ENCODE measurements at regions not wholly inside any gene's neighbourhood (a gene's known extent, or its start where the extent isn't known, plus 50 kb on each side); places are given as distances from the start of the nearest gene placed in this dataset.
A peak's percentile ranks its signal among the peaks of the same experiment; 100 is the strongest.

GRCh38 chrX:10747975-10748374 lies 127.6 kb upstream of the MID1 start:
- DNase-seq (ENCODE audit: low spot score) = no peak

- peak; percentile 22 for DNase-seq (ENCODE audit: low spot score)
Measured at GRCh38 chrX:10749113-10749512, 128.7 kb upstream of the MID1 start.

- DNase-seq (ENCODE audit: low spot score) = no peak
Measured at GRCh38 chrX:10750581-10750980, 130.2 kb upstream of the MID1 start.

- no peak for DNase-seq (ENCODE audit: low spot score)
Measured at GRCh38 chrX:10753116-10753515, 132.7 kb upstream of the MID1 start.

- DNase-seq (ENCODE audit: low spot score) = no peak
Measured at GRCh38 chrX:10754445-10754844, 134.1 kb upstream of the MID1 start.

GRCh38 chrX:10755439-10756334 lies 135.3 kb upstream of the MID1 start:
- peak; percentile 19 for DNase-seq (ENCODE audit: low spot score)

GRCh38 chrX:10756441-10756840 lies 136.1 kb upstream of the MID1 start:
- DNase-seq (ENCODE audit: low spot score) = peak; percentile 61

GRCh38 chrX:10759141-10759799 lies 138.9 kb upstream of the MID1 start:
- no peak for DNase-seq (ENCODE audit: low spot score)

GRCh38 chrX:10761447-10761846 lies 141.1 kb upstream of the MID1 start:
- DNase-seq (ENCODE audit: low spot score) = no peak

- peak; percentile 9 for DNase-seq (ENCODE audit: low spot score)
Measured at GRCh38 chrX:10769195-10769594, 148.8 kb upstream of the MID1 start.

GRCh38 chrX:10769696-10770619 lies 149.6 kb upstream of the MID1 start:
- DNase-seq (ENCODE audit: low spot score) = no peak

- DNase-seq (ENCODE audit: low spot score) = no peak
Measured at GRCh38 chrX:10773318-10773717, 152.9 kb upstream of the MID1 start.

- DNase-seq (ENCODE audit: low spot score) = no peak
Measured at GRCh38 chrX:10781847-10782530, 161.6 kb upstream of the MID1 start.

GRCh38 chrX:10783451-10783995 lies 163.1 kb upstream of the MID1 start:
- no peak for DNase-seq (ENCODE audit: low spot score)

GRCh38 chrX:10787264-10787663 lies 166.9 kb upstream of the MID1 start:
- DNase-seq (ENCODE audit: low spot score) = no peak

- DNase-seq (ENCODE audit: low spot score) = no peak
Measured at GRCh38 chrX:10794203-10794630, 173.8 kb upstream of the MID1 start.

GRCh38 chrX:10795721-10796120 lies 175.3 kb upstream of the MID1 start:
- DNase-seq (ENCODE audit: low spot score) = no peak

GRCh38 chrX:10797466-10797865 lies 177.1 kb upstream of the MID1 start:
- DNase-seq (ENCODE audit: low spot score) = no peak

- DNase-seq (ENCODE audit: low spot score) = no peak
Measured at GRCh38 chrX:10798041-10798440, 177.7 kb upstream of the MID1 start.

- no peak for DNase-seq (ENCODE audit: low spot score)
Measured at GRCh38 chrX:10800796-10801195, 180.4 kb upstream of the MID1 start.

GRCh38 chrX:10811111-10811510 lies 190.7 kb upstream of the MID1 start:
- DNase-seq (ENCODE audit: low spot score) = no peak
